ENCODE measurements at regions not wholly inside any gene's neighbourhood (a gene's known extent, or its start where the extent isn't known, plus 50 kb on each side); places are given as distances from the start of the nearest gene placed in this dataset.
A peak's percentile ranks its signal among the peaks of the same experiment; 100 is the strongest.

- no peak for ATAC-seq
- Mint-ChIP-seq H3K4me3 (no peak overlapping the region), H3K27ac (no peak overlapping the region), H3K36me3 (ENCODE audit: low read depth) (peaks cover 4% of the 10 kb centered on the region; the same call in 2 of the 3 replicates), H3K4me1 (no peaks in the 10 kb centered on the region), H3K27me3 (ENCODE audit: insufficient read depth, low read depth, poor library complexity) (no peaks in the 10 kb centered on the region), H3K9me3 (peaks cover 4% of the 10 kb centered on the region; the same call in 2 of the 3 replicates)
- H3K79me2 ChIP-seq (replicated peaks; ENCODE audit: insufficient read depth) = no peaks in the 10 kb centered on the region
- no peaks in the 10 kb centered on the region for H3K27me3 ChIP-seq (ENCODE audit: insufficient read depth)
- no peaks in the 10 kb centered on the region for H3K36me3 ChIP-seq (ENCODE audit: insufficient read depth)
- TF ChIP-seq STAT1 (IDR thresholded peaks at IDR 0.05; ENCODE audit: unreplicated experiment) = no peak
- no peak for TF ChIP-seq NANOG (IDR thresholded peaks at IDR 0.05; ENCODE audit: borderline replicate concordance)
- no peak for TF ChIP-seq EZH2phosphoT487 (IDR thresholded peaks at IDR 0.05; ENCODE audit: unreplicated experiment)
- TF ChIP-seq EZH2 (IDR thresholded peaks at IDR 0.05; ENCODE audit: low read depth, unreplicated experiment) = no peak
- H3K27ac ChIP-seq (ENCODE audit: low read depth) = no peak overlapping the region
- H4K20me1 ChIP-seq (replicated peaks; ENCODE audit: insufficient read depth) = no peaks in the 10 kb centered on the region
- no peak overlapping the region for H3K4me3 ChIP-seq
- no peak for DNase-seq (ENCODE audit: low spot score)
- H3K4me1 ChIP-seq (ENCODE audit: insufficient read depth) = no peaks in the 10 kb centered on the region
- no peak overlapping the region for H2AFZ ChIP-seq
- H3K9me2 ChIP-seq (ENCODE audit: insufficient read depth) = no peaks in the 10 kb centered on the region
- H3K4me2 ChIP-seq = no peak overlapping the region
- H3F3A ChIP-seq (replicated peaks; ENCODE audit: low read depth) = no peaks in the 10 kb centered on the region
These were observed 572.5 kb downstream of the MAGEB5 start for GRCh38 chrX:26788402-26788998.

GRCh38 chrX:26783512-26784225 lies 567.7 kb downstream of the MAGEB5 start:
- DNase-seq (ENCODE audit: low spot score) = peak; percentile 77

More at GRCh38 chrX:26783512-26784225, 567.7 kb downstream of the MAGEB5 start:
- H3K4me1 ChIP-seq (ENCODE audit: insufficient read depth) = no peaks in the 10 kb centered on the region
- no peak overlapping the region for H2AFZ ChIP-seq
- no peaks in the 10 kb centered on the region for H3F3A ChIP-seq (replicated peaks; ENCODE audit: low read depth)
- no peak; the same call in 1 of the 3 replicates for ATAC-seq
- Mint-ChIP-seq H3K27me3 (ENCODE audit: insufficient read depth, low read depth, poor library complexity) (no peaks in the 10 kb centered on the region), H3K36me3 (ENCODE audit: low read depth) (peaks cover 7% of the 10 kb centered on the region; the same call in 2 of the 3 replicates), H3K9me3 (peaks cover 29% of the 10 kb centered on the region), H3K27ac (no peak overlapping the region), H3K4me3 (no peak overlapping the region), H3K4me1 (no peaks in the 10 kb centered on the region)
- 0 out of 2 replicates have a peak, but pooled peaks cover 11% of the 10 kb centered on the region for H3K36me3 ChIP-seq (ENCODE audit: insufficient read depth)
- H3K27me3 ChIP-seq (ENCODE audit: insufficient read depth) = no peaks in the 10 kb centered on the region
- TF ChIP-seq EZH2 (IDR thresholded peaks at IDR 0.05; ENCODE audit: low read depth, unreplicated experiment) = no peak
- peak; percentile 49 to 76 for TF ChIP-seq CTCF (conservative IDR thresholded peaks at IDR 0.05; ENCODE audit: low read depth in 2 of 2)
- H3K4me3 ChIP-seq = no peak overlapping the region
- H3K9me2 ChIP-seq (ENCODE audit: insufficient read depth) = no peaks in the 10 kb centered on the region
- no peak overlapping the region for H3K4me2 ChIP-seq
- H3K27ac ChIP-seq (ENCODE audit: low read depth) = no peak overlapping the region
- no peaks in the 10 kb centered on the region for H4K20me1 ChIP-seq (replicated peaks; ENCODE audit: insufficient read depth)
- H3K79me2 ChIP-seq (replicated peaks; ENCODE audit: insufficient read depth) = no peaks in the 10 kb centered on the region

Measured in GM23338 (cell line).